ENCODE measurements at regions not wholly inside any gene's neighbourhood (a gene's known extent, or its start where the extent isn't known, plus 50 kb on each side); places are given as distances from the start of the nearest gene placed in this dataset.

GRCh38 chrY:16562491-16562890 lies 1317.5 kb downstream of the CDY2B start:
- no peaks in the 10 kb centered on the region for H3K4me1 Mint-ChIP-seq
- DNase-seq = no peak
- TF ChIP-seq CTCF (IDR thresholded peaks at IDR 0.05) = no peak
- H3K4me1 ChIP-seq (ENCODE audit: control insufficient read depth in 1 of 2, insufficient read depth in 2 of 2, low read length in 2 of 2) = no peaks in the 10 kb centered on the region
- H3K27ac ChIP-seq (ENCODE audit: low read depth in 1 of 2, low read length in 2 of 2) = no peak overlapping the region
- H3K27me3 ChIP-seq (ENCODE audit: control insufficient read depth in 2 of 2, insufficient read depth in 2 of 2, low read length in 2 of 2) = no peaks in the 10 kb centered on the region
- H3K4me3 Mint-ChIP-seq = no peak overlapping the region
- H2AFZ ChIP-seq (ENCODE audit: insufficient read depth, low read depth, low read length, poor library complexity, severe bottlenecking) = no peak overlapping the region
- no CpG with 5 or more reads among the region's 3 CpGs for WGBS (ENCODE audit: insufficient coverage)
- H3K27me3 Mint-ChIP-seq (ENCODE audit: low read depth in 3 of 3) = no peaks in the 10 kb centered on the region
- no peaks in the 10 kb centered on the region for H3K9me3 ChIP-seq (replicated peaks in 1 of 2; ENCODE audit: control insufficient read depth in 1 of 2, insufficient read depth in 1 of 2, low read length in 2 of 2)
- no peak overlapping the region for H3K4me3 ChIP-seq (replicated peaks in 1 of 3; ENCODE audit: low read depth in 2 of 3, low read length in 3 of 3)
- H3K9me3 Mint-ChIP-seq = no peaks in the 10 kb centered on the region
- no peaks in the 10 kb centered on the region for H4K20me1 ChIP-seq (ENCODE audit: insufficient read depth, low read length)
- H3K4me2 ChIP-seq (replicated peaks; ENCODE audit: extremely low read depth, low read length, poor library complexity, severe bottlenecking) = no peak overlapping the region
- H3K27ac Mint-ChIP-seq = no peak overlapping the region
- no peaks in the 10 kb centered on the region for H3K36me3 ChIP-seq (replicated peaks in 1 of 2; ENCODE audit: control insufficient read depth in 1 of 2, insufficient read depth in 2 of 2, low read length in 2 of 2)
- no peaks in the 10 kb centered on the region for H3K36me3 Mint-ChIP-seq
- H3K9ac ChIP-seq (ENCODE audit: insufficient read depth, low read length, poor library complexity, severe bottlenecking) = no peak overlapping the region
- intact Hi-C loops (cut with micrococcal nuclease) = no loop called here
- no peaks in the 10 kb centered on the region for H3K79me2 ChIP-seq (ENCODE audit: insufficient read depth, low read length)

- H3K27me3 Mint-ChIP-seq (ENCODE audit: low read depth in 3 of 3) = peaks cover 0 to 1% (median 0%) of the 10 kb centered on the region in 3 donors
- TF ChIP-seq CTCF (IDR thresholded peaks at IDR 0.05) = no peak
Measured at GRCh38 chrY:16522021-16522420, 1358.0 kb downstream of the CDY2B start.

More at GRCh38 chrY:16522021-16522420, 1358.0 kb downstream of the CDY2B start:
- no peak for DNase-seq
- Histone ChIP-seq H4K20me1 (ENCODE audit: insufficient read depth, low read length) (no peaks in the 10 kb centered on the region), H3K79me2 (ENCODE audit: insufficient read depth, low read length) (no peaks in the 10 kb centered on the region), H3K4me3 (replicated peaks in 1 of 3; ENCODE audit: low read depth in 2 of 3, low read length in 3 of 3) (no peak overlapping the region), H3K9ac (ENCODE audit: insufficient read depth, low read length, poor library complexity, severe bottlenecking) (no peak overlapping the region), H3K27me3 (ENCODE audit: control insufficient read depth in 2 of 2, insufficient read depth in 2 of 2, low read length in 2 of 2) (no peaks in the 10 kb centered on the region), H3K4me2 (replicated peaks; ENCODE audit: extremely low read depth, low read length, poor library complexity, severe bottlenecking) (no peak overlapping the region), H3K27ac (ENCODE audit: low read depth in 1 of 2, low read length in 2 of 2) (no peak overlapping the region), H3K9me3 (replicated peaks in 1 of 2; ENCODE audit: control insufficient read depth in 1 of 2, insufficient read depth in 1 of 2, low read length in 2 of 2) (no peaks in the 10 kb centered on the region), H3K4me1 (ENCODE audit: control insufficient read depth in 1 of 2, insufficient read depth in 2 of 2, low read length in 2 of 2) (no peaks in the 10 kb centered on the region), H3K36me3 (replicated peaks in 1 of 2; ENCODE audit: control insufficient read depth in 1 of 2, insufficient read depth in 2 of 2, low read length in 2 of 2) (no peaks in the 10 kb centered on the region), H2AFZ (ENCODE audit: insufficient read depth, low read depth, low read length, poor library complexity, severe bottlenecking) (no peak overlapping the region)
- peaks cover 0 to 2% (median 0%) of the 10 kb centered on the region in 7 donors for H3K9me3 Mint-ChIP-seq
- intact Hi-C loops (cut with micrococcal nuclease) = no loop called here
- no peak overlapping the region for H3K4me3 Mint-ChIP-seq
- H3K27ac Mint-ChIP-seq = no peak overlapping the region
- H3K4me1 Mint-ChIP-seq = no peaks in the 10 kb centered on the region
- H3K36me3 Mint-ChIP-seq = no peaks in the 10 kb centered on the region
